ENCODE measurements at regions not wholly inside any gene's neighbourhood (a gene's known extent, or its start where the extent isn't known, plus 50 kb on each side); places are given as distances from the start of the nearest gene placed in this dataset.
"Not testable (repeated sequence)": the region's sequence is repeated elsewhere in the genome, so short reads cannot be mapped to it uniquely, and the experiment has no call there.

GRCh38 chr2:224101820-224102630 lies 62.9 kb upstream of the SERPINE2 start:
- TF ChIP-seq JUND (IDR thresholded peaks at IDR 0.05; ENCODE audit: low read depth) = no peak
- in situ Hi-C loops (cut with HindIII; ENCODE audit: low pct_unique_long_range_greater_than_20kb, low sequenced_read_pairs) = no loop called here
- DNase-seq (ENCODE audit: low read depth in 1 of 2, low spot score in 1 of 2) = no peak

DNA sequence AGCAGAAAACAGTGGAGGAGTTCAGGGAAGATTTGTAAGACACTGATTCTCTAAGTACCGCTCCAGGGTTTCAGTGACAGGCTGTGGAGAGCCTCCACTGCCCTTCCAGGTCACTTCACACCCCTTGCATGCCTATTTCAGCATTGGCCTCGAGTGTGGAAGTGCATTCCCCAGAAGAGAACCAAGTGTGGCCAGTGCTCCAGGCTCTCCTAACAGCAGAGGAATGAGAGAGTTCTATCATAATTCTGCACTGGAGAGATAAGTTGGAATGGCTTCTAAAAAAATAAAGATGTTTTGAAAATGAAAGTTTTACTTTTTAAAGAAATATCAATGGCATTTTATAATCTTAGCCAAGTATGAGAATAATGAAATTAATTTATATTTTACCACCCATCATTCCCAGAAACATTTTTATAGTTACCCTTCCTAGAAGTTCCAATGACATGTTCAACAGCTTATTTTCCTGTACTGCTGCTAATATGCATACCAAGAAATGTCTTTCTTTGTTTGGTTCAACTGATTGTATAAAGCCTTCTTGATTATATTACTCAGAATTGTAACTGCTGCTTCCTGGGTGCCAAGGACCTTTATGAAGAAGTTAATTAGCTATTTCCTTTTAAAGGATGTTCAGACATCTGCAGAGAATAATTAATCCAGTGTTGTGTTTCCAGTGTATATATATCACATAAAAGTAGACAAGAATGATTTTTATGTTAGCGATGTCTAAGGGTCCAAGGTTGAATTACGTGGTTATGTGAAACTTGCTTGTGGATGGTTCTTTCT lies 61.0 kb upstream of the SERPINE2 start:
- in situ Hi-C loops (cut with HindIII; ENCODE audit: low pct_unique_long_range_greater_than_20kb, low sequenced_read_pairs) = no loop called here
- DNase-seq (ENCODE audit: low read depth in 1 of 2, low spot score in 1 of 2) = no peak

DNA sequence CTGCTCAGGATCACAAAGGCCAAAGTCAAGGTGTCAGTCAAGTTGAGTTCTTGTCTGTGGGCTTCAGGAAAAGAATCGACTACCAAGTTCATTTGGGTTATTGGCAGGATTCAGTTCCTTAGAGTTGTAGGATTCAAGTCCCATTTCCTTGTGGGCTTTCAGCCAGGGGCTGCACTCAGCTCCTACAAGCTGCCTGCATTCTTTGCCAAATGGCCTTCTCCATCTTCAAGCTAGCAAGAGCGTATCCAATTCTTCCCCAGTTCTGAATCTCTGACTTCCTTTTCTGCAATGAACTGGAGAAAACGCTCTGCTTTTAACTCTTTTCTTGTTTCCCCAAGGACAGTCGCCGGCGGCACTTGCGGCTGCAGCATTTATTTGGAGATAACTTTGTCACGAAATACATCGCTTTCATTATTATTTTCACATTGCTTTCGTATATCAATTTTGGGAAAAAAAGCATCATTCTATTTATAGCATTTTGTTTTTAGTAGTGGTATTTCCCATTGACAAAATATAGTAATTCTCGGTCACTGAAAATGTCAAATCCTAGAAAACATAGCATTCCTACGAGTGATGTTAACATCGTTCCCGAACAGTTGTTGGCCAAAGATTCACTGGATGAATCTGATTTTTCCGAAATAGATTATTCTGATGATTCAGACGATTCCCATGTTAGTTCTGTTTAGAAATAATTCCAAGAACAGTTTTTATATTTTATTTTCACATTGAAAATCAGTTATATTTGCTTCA lies 59.6 kb upstream of the SERPINE2 start:
- in situ Hi-C loops (cut with HindIII; ENCODE audit: low pct_unique_long_range_greater_than_20kb, low sequenced_read_pairs) = no loop called here
- DNase-seq (ENCODE audit: low read depth in 1 of 2, low spot score in 1 of 2) = no peak
- no peak for TF ChIP-seq JUND (IDR thresholded peaks at IDR 0.05; ENCODE audit: low read depth)

More for the DNA sequence above, 61.0 kb upstream of the SERPINE2 start:
- TF ChIP-seq JUND (IDR thresholded peaks at IDR 0.05; ENCODE audit: low read depth) = no peak

DNA sequence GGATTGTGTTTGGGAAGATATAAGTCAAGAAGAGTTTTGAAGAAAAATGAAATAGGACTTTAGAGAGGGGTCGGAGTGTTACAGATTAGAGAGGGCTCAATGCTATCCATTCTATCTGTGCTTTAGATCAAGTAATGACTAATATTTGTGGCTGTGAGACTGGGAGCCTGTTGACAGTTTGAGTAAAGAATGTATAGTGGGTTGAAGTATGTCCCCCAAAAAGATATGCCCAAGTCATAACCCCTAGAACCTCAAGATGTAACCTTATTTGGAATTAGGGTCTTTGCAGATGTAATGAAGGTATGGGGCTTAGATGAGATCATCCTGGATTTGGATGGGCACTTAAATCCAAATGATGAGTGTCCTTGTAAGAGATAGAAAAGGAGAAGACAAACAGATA lies 55.3 kb upstream of the SERPINE2 start:
- no peak for DNase-seq (ENCODE audit: low read depth in 1 of 2, low spot score in 1 of 2)
- TF ChIP-seq JUND (IDR thresholded peaks at IDR 0.05; ENCODE audit: low read depth) = no peak
- in situ Hi-C loops (cut with HindIII; ENCODE audit: low pct_unique_long_range_greater_than_20kb, low sequenced_read_pairs) = no loop called here

- DNase-seq (ENCODE audit: low read depth in 1 of 2, low spot score in 1 of 2); in situ Hi-C loops (cut with HindIII; ENCODE audit: low pct_unique_long_range_greater_than_20kb, low sequenced_read_pairs): not testable (repeated sequence)
Measured at GRCh38 chr2:224091671-224092070, 52.6 kb upstream of the SERPINE2 start.

DNA sequence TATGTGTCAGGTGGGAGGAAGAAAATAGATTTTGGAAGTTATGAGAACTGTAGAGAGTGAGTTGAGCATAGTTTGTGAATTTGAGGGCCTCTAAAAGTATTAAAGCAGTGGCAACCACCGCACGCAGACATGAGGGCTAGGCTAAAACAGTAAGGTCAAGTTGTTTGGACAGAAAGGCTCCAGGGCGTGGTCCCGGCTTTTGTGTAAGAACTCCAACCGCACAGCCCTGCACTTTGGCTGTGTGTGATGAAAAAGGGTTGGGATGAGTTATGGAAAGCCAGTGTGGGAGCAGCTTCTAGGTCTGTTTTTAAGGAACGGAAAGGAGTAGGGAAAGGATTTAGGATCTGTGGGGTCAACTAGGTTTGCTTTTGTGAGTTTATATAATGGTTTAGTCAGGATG lies 50.5 kb upstream of the SERPINE2 start:
- in situ Hi-C loops (cut with HindIII; ENCODE audit: low pct_unique_long_range_greater_than_20kb, low sequenced_read_pairs) = not testable (repeated sequence)

More for the DNA sequence above, 50.5 kb upstream of the SERPINE2 start:
- DNase-seq (ENCODE audit: low read depth in 1 of 2, low spot score in 1 of 2) = not testable (repeated sequence)

Data from T47D (cell line).